NCI-H82 (cell line): ENCODE measurements at regions not wholly inside any gene's neighbourhood (a gene's known extent, or its start where the extent isn't known, plus 50 kb on each side); places are given as distances from the start of the nearest gene placed in this dataset.
"Not testable (repeated sequence)": the region's sequence is repeated elsewhere in the genome, so short reads cannot be mapped to it uniquely, and the experiment has no call there.

Experiments used
- DNase-seq: peaks from one replicate; lab custom pipeline; 2025; lab: John Stamatoyannopoulos, UW

DNA sequence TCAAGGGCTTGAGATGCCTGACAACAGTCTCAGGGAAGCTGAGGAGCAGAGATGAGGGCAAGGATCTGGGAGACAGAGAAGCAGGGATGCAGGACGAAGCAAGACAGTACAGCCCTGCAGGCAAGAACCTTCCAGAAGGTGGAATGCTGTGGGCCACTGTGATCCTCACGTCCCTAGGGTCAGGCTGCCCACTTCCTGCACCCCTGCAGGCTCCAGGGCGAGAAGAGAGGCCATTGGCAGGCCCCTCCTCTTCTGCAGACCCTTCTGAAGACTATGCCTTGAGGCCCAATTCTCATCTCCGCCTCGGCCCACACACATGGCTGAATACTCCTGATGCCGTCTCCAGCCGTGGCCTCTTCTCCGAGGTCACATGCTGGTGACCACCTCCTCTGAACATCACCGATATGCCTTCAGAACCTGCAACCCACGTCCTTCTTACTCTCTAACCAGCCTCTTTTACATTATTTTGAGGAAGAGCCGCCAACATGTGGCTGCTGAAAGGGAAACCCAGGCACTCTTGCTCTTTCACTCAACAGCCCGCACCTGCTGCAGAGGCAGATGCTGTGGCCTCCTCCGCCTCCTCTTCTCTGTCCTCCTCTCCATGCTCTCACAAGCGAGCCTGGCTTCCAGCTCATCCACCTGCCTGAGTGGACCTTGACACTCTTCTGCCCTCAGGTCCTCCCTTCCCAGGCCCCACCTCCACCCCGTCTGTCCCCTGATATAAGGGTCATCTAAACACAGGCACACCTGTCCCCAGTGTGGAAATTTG, 181.5 kb downstream of the IRX2 start:
- no peak for DNase-seq

DNA sequence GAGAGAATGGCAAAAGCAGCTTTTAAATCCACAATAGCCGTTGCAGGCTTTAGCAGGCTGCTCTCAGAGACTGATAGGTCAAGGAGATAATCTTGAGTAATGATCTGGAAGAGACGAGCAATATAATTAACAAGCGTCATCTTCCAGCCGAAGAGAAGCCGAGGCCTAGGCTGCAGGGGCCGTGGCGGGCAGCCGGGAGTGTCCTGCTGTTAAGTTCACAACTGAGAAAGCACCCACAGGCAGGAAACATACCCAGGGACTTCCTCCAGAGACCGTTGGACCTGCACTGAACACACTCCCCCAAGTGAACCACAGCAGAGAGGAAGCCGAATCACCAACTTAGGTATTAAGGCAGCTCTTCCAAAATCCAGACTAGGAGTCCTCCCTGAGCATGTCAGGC, 182.3 kb downstream of the IRX2 start:
- DNase-seq, result peak; percentile 8

DNA sequence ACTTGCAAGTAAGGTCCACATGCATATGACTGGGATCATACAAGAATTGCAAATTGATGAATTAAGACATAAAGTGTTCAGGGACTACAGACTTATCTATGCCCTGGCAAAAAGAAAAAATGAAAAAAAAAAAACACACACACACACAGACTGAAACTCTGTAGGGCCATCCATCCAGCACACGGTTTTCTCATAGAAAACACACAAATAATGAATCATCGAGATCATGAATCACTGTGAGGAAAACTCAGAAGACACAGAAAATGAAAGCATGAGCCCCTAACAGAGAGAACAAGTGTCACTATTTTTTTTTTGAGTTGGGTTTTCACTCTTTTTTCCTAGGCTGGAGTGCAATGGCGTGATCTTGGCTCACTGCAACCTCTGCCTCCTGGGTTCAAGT, 185.2 kb downstream of the IRX2 start:
- no peak for DNase-seq

DNA sequence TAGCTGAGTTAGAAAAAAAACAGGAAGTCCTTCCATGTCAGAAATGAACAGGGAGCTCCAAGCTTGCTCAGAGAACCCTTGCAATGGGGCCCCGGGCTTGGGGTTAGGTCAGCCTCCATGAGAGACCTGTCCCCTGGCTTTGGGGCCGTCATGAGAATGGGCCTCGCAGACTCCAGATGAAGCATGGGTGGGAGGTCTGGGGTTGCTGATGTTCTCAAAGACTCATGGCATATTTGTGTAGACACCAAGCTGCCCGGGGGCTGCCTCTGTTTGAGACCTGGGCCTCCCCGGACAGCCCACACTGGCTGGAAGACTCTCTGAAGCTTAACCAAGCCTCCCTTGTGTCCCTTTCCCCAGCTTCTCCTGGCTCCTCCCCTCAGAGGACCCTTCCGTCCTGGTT, 186.3 kb downstream of the IRX2 start:
- DNase-seq, result no peak

GRCh38 chr5:2563046-2563445, 188.4 kb downstream of the IRX2 start:
- no peak for DNase-seq

- DNase-seq, result no peak
These were observed 189.4 kb downstream of the IRX2 start for GRCh38 chr5:2562036-2562435.

- DNase-seq, result no peak
These were observed 191.0 kb downstream of the IRX2 start for GRCh38 chr5:2560435-2560834.

GRCh38 chr5:2557435-2557834, 194.0 kb downstream of the IRX2 start:
- no peak for DNase-seq

DNA sequence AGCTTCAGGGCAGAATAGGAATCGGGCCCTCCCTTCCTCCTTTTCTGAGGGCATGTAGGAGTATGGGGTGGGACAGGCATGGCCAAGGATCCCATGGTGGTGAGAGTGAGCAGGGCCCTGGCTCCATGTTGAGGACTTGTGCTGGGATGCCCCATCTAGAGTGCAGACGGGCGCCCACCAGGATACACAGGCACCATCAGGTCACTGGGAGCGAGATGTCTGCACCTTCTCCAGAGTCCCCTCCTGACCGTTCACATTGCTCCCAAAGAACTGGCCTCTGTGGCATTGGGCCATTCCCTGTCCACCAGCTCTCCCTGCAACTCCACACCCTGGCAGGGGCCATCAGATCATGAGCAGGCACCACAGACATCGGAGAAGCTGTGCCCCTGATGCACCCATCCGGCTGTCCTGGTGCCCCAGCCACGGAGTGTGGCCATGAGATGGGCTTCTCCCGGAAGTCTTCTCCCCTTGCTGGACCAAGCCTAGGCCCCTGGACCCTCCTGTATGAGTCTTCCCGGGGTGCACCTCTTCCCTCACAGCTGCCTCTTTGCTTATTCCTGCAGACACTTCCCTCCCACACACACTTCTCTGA, 195.0 kb downstream of the IRX2 start:
- DNase-seq, result no peak

DNA sequence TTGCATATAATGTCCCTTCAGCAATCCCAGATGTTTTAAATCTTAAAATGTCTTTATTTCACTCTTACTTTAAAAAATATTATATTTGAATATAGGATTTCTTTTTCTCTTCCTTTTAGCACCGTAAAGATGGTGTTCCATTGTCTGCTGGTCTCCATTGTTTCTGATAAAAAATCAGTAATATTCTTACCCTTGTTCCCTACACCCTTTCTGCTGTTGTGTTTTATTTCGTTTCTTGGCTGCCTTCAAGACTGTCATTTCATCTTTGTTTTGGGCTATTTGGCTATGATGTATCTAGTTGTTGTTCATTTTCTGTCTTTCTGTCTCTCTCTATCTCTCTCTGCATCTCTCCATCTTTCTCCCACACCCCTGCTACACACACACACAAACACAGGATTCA, 197.9 kb downstream of the IRX2 start:
- DNase-seq, result no peak

GRCh38 chr5:2550509-2550908, 201.0 kb downstream of the IRX2 start:
- DNase-seq, result no peak

DNA sequence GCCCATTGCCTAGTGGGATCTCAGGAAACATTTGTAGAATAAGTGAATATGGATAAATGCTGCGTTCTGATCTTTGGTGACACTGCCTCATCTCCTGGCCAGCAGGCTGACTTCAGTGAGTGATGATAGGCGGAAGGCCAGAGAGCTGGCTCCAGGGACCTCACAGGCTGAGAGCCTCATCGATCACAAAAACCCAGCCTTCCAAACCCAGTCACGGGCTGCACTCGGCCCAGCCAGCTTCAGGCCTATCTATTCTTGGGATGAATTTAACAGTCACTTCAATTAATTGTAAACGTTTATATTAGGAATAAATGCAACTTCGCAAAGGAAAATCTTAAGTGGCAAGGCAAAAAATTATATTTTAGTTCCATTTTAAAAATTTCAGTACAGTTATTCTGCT, 201.6 kb downstream of the IRX2 start:
- DNase-seq, result no peak

GRCh38 chr5:2549354-2549753, 202.1 kb downstream of the IRX2 start:
- DNase-seq, result no peak

DNA sequence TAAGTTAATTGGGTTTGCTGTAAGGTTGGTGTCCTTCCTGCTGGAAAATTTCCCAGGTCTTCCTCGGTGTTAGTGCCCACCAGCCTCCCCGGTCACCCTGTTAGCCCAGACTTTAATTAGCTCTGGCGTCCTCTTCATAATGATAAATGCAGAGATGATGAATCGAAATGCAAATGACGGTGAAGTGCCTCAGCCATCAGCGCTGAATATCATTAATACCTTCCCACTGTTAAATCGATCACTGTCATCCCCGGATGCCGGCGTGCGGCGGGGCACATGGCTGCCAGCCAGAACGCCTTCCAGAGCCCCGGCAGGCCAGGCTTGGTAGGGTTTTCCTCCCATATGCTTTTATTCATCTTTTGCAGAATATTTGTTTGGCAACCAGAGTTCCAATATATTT, 204.5 kb downstream of the IRX2 start:
- no peak for DNase-seq

GRCh38 chr5:2544003-2544402, 207.5 kb downstream of the IRX2 start:
- no peak for DNase-seq

- no peak for DNase-seq
These were observed 208.7 kb downstream of the IRX2 start for GRCh38 chr5:2542821-2543220.

DNA sequence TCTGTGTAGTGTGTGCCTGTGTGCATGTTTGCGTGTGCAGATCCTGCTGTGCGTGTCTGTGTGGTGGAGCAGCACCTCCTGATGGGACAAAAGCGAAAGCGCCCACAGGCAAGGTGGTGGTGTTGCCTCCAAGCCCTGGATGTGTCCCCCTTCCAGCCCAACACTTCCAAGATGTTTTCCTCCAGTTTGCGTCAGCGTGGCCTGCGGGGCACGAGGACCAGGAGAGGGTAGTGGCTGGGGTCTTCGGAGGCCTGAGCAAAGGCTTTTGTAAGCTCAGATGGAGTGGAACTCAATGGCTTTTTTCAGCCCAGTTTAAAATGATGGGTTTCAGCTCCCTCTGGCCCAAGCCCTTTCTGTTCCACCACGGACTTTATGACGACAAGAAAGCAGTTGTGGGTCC, 209.5 kb downstream of the IRX2 start:
- no peak for DNase-seq

DNA sequence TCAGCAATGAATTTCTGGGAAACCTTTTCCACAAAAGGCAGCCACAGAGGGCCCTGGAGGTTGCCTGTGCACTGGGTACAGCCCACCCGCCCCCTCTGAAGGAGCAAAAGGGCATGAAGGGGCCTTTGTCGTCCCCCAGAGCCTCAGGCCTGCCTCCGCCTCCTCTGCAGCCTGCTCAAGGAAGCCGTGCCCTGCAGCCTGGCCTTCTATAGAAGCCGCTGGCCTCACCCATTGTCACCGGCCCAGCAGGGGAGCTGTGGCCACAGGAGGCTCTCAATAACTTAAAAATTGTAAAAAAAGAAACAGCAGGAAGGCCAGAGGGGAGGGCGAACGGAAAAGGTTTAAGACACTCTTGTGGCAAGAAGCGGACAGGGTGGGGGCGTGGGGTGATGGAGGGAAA, 213.3 kb downstream of the IRX2 start:
- DNase-seq, result no peak

- DNase-seq, result no peak
These were observed 213.9 kb downstream of the IRX2 start for GRCh38 chr5:2537378-2538145.

- DNase-seq, result no peak
These were observed 214.7 kb downstream of the IRX2 start for GRCh38 chr5:2536632-2537377.

DNA sequence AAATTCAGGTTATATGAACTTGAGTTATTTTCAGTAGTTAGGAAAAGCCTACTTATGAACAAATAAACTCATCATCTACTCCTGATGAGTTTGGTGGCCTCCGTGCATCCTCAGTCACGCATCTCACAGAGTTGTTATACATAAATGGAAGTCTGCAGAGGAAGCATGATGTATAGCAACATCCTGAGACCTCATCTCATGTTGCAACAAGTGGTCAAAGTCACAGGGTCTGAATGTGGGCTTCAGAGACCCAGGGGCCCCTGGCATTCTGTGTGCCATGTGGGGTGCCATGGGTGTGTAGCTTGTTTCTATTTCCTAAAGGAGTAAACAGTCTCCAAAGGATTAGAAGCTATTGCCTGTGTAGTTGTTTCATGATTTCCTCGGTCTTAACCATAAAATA, 216.5 kb downstream of the IRX2 start:
- DNase-seq, result no peak

- DNase-seq, result no peak
These were observed 217.2 kb downstream of the IRX2 start for GRCh38 chr5:2534251-2534650.

- not testable (repeated sequence) for DNase-seq
These were observed 217.6 kb downstream of the IRX2 start for GRCh38 chr5:2533848-2534247.
